H1 (cell line): ENCODE measurements at regions not wholly inside any gene's neighbourhood (a gene's known extent, or its start where the extent isn't known, plus 50 kb on each side); places are given as distances from the start of the nearest gene placed in this dataset.

Experiments
- CTCF ChIA-PET: fragments of 300-600 bp; sonication (Branson Sonifier 250); formaldehyde crosslinking; loops from one replicate; lab custom pipeline; 2021; ENCODE audit not compliant: partially characterized antibody; lab: Charles Lee
- POLR2A ChIA-PET: fragments of 300-600 bp; sonication (Branson Sonifier 250); formaldehyde crosslinking; loops from one replicate; lab custom pipeline; 2021; ENCODE audit warnings: inconsistent platforms; ENCODE audit not compliant: partially characterized antibody; lab: Charles Lee
- DNase-seq, 2 experiments: peaks; one replicate each; pipeline versions ENCODE4 v3.0.0 to v3.0.0-alpha.2; 2010 to 2022; ENCODE audit warnings: low spot score in 2 of 2, low read depth in 1 of 2, mixed read lengths in 1 of 2
- FAIRE-seq: peaks from 2 replicates; lab custom pipeline; 2011; peaks lifted over from hg19 to GRCh38; lab: Jason Lieb, UNC
- H2AFZ ChIP-seq: 2 replicates; pipeline ENCODE4 v1.8.1; 2012; ENCODE audit warnings: low read length, inconsistent platforms
- H2AK5ac ChIP-seq: 2 replicates; pipeline ENCODE4 v1.6.1; 2013; ENCODE audit warnings: low read depth, low read length
- H2BK120ac ChIP-seq: replicated peaks from 2 replicates; pipeline ENCODE3; 2013; ENCODE audit warnings: low read depth, low read length, inconsistent platforms
- H2BK12ac ChIP-seq: 2 replicates; pipeline ENCODE4 v1.6.1; 2013; ENCODE audit warnings: low read depth, low read length
- H2BK15ac ChIP-seq: 2 replicates; pipeline ENCODE4 v1.6.1; 2013; ENCODE audit warnings: low read length
- H2BK20ac ChIP-seq: 2 replicates; pipeline ENCODE4 v1.6.1; 2013; ENCODE audit warnings: low read length
- H2BK5ac ChIP-seq: 2 replicates; pipeline ENCODE4 v1.6.1; 2013; ENCODE audit warnings: low read depth, low read length
- H3K14ac ChIP-seq: 2 replicates; pipeline ENCODE4 v1.6.1; 2013; ENCODE audit warnings: inconsistent platforms; ENCODE audit not compliant: insufficient read length
- H3K18ac ChIP-seq: 2 replicates; pipeline ENCODE4 v1.6.1; 2013; ENCODE audit warnings: low read length; ENCODE audit errors: extremely low read depth
- H3K23ac ChIP-seq: 2 replicates; pipeline ENCODE4 v1.6.1; 2013; ENCODE audit warnings: inconsistent platforms; ENCODE audit not compliant: insufficient read length
- H3K23me2 ChIP-seq: 2 replicates; pipeline ENCODE4 v1.6.1; 2013; ENCODE audit warnings: low read depth, low read length
- H3K27ac ChIP-seq: 2 replicates; pipeline ENCODE4 v1.6.1; 2011; ENCODE audit warnings: low read depth, low read length, inconsistent platforms
- H3K27me3 ChIP-seq, 4 experiments: replicated peaks in 1 of 4; 1 replicate in 1 of 4; 2 replicates in 3 of 4; pipeline versions ENCODE4 v1.6.1 to v1.8.1; 2011 to 2013; ENCODE audit warnings: low read length in 3 of 4, mild to moderate bottlenecking in 3 of 4, inconsistent platforms in 2 of 4, mixed read lengths in 2 of 4, moderate library complexity in 1 of 4; ENCODE audit not compliant: control insufficient read depth in 3 of 4, insufficient read depth in 3 of 4; ENCODE audit errors: extremely low read depth in 1 of 4
- H3K36me3 ChIP-seq, 4 experiments: 2 replicates each; pipeline versions ENCODE4 v1.6.1 to v1.8.1; 2011 to 2013; ENCODE audit warnings: mild to moderate bottlenecking in 4 of 4, low read length in 3 of 4, moderate library complexity in 2 of 4, control low read depth in 1 of 4, inconsistent platforms in 1 of 4; ENCODE audit not compliant: insufficient read depth in 4 of 4, control insufficient read depth in 2 of 4
- H3K4ac ChIP-seq: replicated peaks from 2 replicates; pipeline ENCODE3; 2013; ENCODE audit warnings: low read length, low read depth, mixed read lengths, inconsistent platforms; ENCODE audit not compliant: insufficient read length
- H3K4me1 ChIP-seq, 4 experiments: replicated peaks in 1 of 4; 1 replicate in 1 of 4; 2 replicates in 3 of 4; pipeline versions ENCODE4 v1.6.1 to v1.8.1; 2011 to 2013; ENCODE audit warnings: low read length in 3 of 4, inconsistent platforms in 2 of 4, mixed read lengths in 1 of 4; ENCODE audit not compliant: insufficient read depth in 4 of 4, control insufficient read depth in 3 of 4
- H3K4me2 ChIP-seq, 2 experiments: 2 replicates each; pipeline versions ENCODE4 v1.6.1 to v1.8.1; 2011 to 2013; ENCODE audit warnings: low read depth in 2 of 2, low read length in 2 of 2, control low read depth in 1 of 2, inconsistent platforms in 1 of 2, mild to moderate bottlenecking in 1 of 2; ENCODE audit not compliant: insufficient read depth in 1 of 2
- H3K4me3 ChIP-seq, 4 experiments: fragments of 200-600, 300-600 bp in 1 of 4; sonication (generic), shearing (Covaris generic), sonication (Bioruptor Twin) in 1 of 4; 2 replicates each; pipeline versions ENCODE4 v1.5.1 to v1.8.1; 2011 to 2016; ENCODE audit warnings: low read length in 4 of 4, low read depth in 3 of 4, control low read depth in 2 of 4, inconsistent platforms in 2 of 4, mild to moderate bottlenecking in 2 of 4, mixed read lengths in 1 of 4, moderate library complexity in 1 of 4; ENCODE audit not compliant: insufficient read depth in 2 of 4; ENCODE audit errors: extremely low read depth in 1 of 4
- H3K56ac ChIP-seq: replicated peaks from 2 replicates; pipeline ENCODE3; 2013; ENCODE audit warnings: low read depth, mild to moderate bottlenecking, mixed read lengths, low read length, inconsistent platforms; ENCODE audit not compliant: insufficient read length
- H3K79me1 ChIP-seq: 2 replicates; pipeline ENCODE4 v1.6.1; 2013; ENCODE audit warnings: low read depth, low read length, control low read depth
- H3K79me2 ChIP-seq, 2 experiments: 2 replicates each; pipeline versions ENCODE4 v1.6.1 to v1.8.1; 2012 to 2013; ENCODE audit warnings: low read length in 2 of 2, mild to moderate bottlenecking in 2 of 2, inconsistent platforms in 1 of 2; ENCODE audit not compliant: insufficient read depth in 2 of 2, control insufficient read depth in 1 of 2
- H3K9ac ChIP-seq, 4 experiments: replicated peaks in 1 of 4; 1 replicate in 1 of 4; 2 replicates in 3 of 4; pipeline versions ENCODE4 v1.6.1 to v1.8.1; 2011 to 2013; ENCODE audit warnings: low read depth in 3 of 4, low read length in 3 of 4, control low read depth in 2 of 4, mild to moderate bottlenecking in 2 of 4, moderate library complexity in 2 of 4, inconsistent platforms in 1 of 4; ENCODE audit errors: extremely low read depth in 1 of 4
- H3K9me3 ChIP-seq, 2 experiments: 2 replicates each; pipeline versions ENCODE4 v1.6.1 to v1.8.1; 2012 to 2013; ENCODE audit warnings: mild to moderate bottlenecking in 2 of 2, moderate library complexity in 2 of 2, control low read depth in 1 of 2, inconsistent platforms in 1 of 2, low read depth in 1 of 2, low read length in 1 of 2, mixed read lengths in 1 of 2; ENCODE audit not compliant: insufficient read depth in 2 of 2
- H4K20me1 ChIP-seq, 2 experiments: replicated peaks in 1 of 2; 2 replicates each; pipeline versions ENCODE3 to v1.8.1; 2011 to 2013; ENCODE audit warnings: inconsistent platforms in 2 of 2, low read length in 2 of 2, mild to moderate bottlenecking in 1 of 2; ENCODE audit not compliant: insufficient read depth in 2 of 2, control insufficient read depth in 1 of 2
- H4K5ac ChIP-seq: 2 replicates; pipeline ENCODE4 v1.6.1; 2013; ENCODE audit warnings: low read length, low read depth, mixed read lengths, inconsistent platforms; ENCODE audit not compliant: insufficient read length
- H4K8ac ChIP-seq: 2 replicates; pipeline ENCODE4 v1.8.0; 2013; ENCODE audit warnings: mild to moderate bottlenecking, moderate library complexity, low read length, inconsistent platforms; ENCODE audit not compliant: insufficient read depth; ENCODE audit errors: extremely low read depth
- H4K91ac ChIP-seq: replicated peaks from 2 replicates; pipeline ENCODE3; 2013; ENCODE audit warnings: low read length, mixed read lengths, inconsistent platforms; ENCODE audit not compliant: insufficient read length
- CBX8 ChIP-seq: fragments of 300-800, 300-1000 bp; sonication (generic); IDR thresholded peaks from 2 replicates; pipeline ENCODE4 v1.7.1; 2016; ENCODE audit warnings: low read depth, low read length, borderline replicate concordance
- NANOG ChIP-seq: IDR thresholded peaks from 2 replicates; pipeline ENCODE4 v1.6.1; 2011; ENCODE audit warnings: low read length, low read depth, mild to moderate bottlenecking, inconsistent platforms; ENCODE audit not compliant: insufficient read depth, poor library complexity, severe bottlenecking
- POLR2AphosphoS5 ChIP-seq: IDR thresholded peaks from 2 replicates; pipeline ENCODE4 v1.6.1; 2011; ENCODE audit warnings: low read depth, low read length
- POU5F1 ChIP-seq: IDR thresholded peaks from 2 replicates; pipeline ENCODE4 v1.6.1; 2011; ENCODE audit warnings: low read depth, mild to moderate bottlenecking, low read length, moderate library complexity
- RBBP5 ChIP-seq: IDR thresholded peaks from 2 replicates; pipeline ENCODE4 v1.7.1; 2012; ENCODE audit warnings: low read depth, mild to moderate bottlenecking, inconsistent platforms, low read length, moderate library complexity, borderline replicate concordance
- SP2 ChIP-seq: IDR thresholded peaks from 2 replicates; pipeline ENCODE4 v1.6.1; 2012; ENCODE audit warnings: mild to moderate bottlenecking, low read length, inconsistent platforms
- SP4 ChIP-seq: IDR thresholded peaks from 2 replicates; pipeline ENCODE4 v1.6.1; 2012; ENCODE audit warnings: low read length, inconsistent platforms
- TCF12 ChIP-seq: IDR thresholded peaks from 2 replicates; pipeline ENCODE4 v1.6.1; 2011; ENCODE audit warnings: low read depth, mild to moderate bottlenecking, low read length
- WGBS, 2 experiments: shearing (Covaris generic) in 1 of 2; methylation state at CpG; one replicate each; pipeline versions ENCODE4 v1.1.6 to v1.1.7; 2013 to 2015; ENCODE audit warnings: low lambda C conversion rate in 2 of 2, mixed read lengths in 2 of 2, inconsistent platforms in 1 of 2, low coverage in 1 of 2, missing lambda C conversion rate in 1 of 2; ENCODE audit not compliant: insufficient replicate concordance in 2 of 2, insufficient coverage in 1 of 2, insufficient read length in 1 of 2; ENCODE audit errors: extremely low coverage in 1 of 2, missing lambda C conversion rate in 1 of 2; 5-methylcytosine and 5-hydroxymethylcytosine counted together
- TF ChIP-seq, protein P1 (sequence below): IDR thresholded peaks from 2 replicates; pipeline ENCODE4 v1.6.1; 2012; ENCODE audit warnings: low read length, inconsistent platforms

DNA sequence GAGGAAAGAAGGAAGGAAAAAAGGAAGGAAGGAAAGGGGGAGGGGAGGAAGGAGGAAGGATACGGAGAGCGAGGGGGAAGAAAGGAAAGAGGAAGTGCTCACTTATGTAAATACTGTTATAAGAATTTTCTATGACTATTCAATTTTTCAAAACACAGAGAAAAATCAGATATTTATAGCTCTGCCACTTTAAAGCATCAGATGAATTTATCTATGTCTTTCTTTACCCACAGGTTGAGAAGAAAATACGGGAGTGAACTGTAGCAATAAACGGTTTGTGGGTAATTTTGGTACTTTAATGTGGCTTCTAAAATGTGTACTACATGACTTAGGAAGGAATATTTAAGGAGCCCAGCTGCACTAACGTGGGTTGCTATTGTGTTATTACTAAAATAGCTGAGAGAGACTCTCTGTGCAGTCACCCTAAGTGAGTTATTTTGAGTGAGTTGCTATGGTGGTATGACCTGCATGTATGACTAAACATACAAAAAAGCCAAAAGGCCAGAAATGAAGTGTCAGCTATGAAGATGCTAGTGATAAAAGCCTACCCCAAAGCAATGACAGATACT, 225.5 kb downstream of the SOD2 start:
- Histone ChIP-seq H4K5ac (no peak overlapping the region), H2AK5ac (no peak overlapping the region), H4K8ac (no peak overlapping the region), H3K56ac (no peak overlapping the region), H2BK5ac (no peak overlapping the region), H3K9me3 (peaks cover 46 to 64% of the 10 kb centered on the region in 2 experiments), H3K36me3 (no peaks in the 10 kb centered on the region), H3K27me3 (no peaks in the 10 kb centered on the region), H2BK20ac (no peak overlapping the region), H2BK15ac (no peak overlapping the region), H3K14ac (no peak overlapping the region), H3K27ac (no peak overlapping the region), H3K4ac (no peak overlapping the region), H2BK12ac (no peak overlapping the region), H3K9ac (no peak overlapping the region), H3K18ac (no peak overlapping the region), H3K23ac (no peak overlapping the region), H3K4me2 (no peak overlapping the region), H2BK120ac (no peak overlapping the region), H3K4me1 (no peaks in the 10 kb centered on the region), H3K4me3 (no peak overlapping the region), H4K20me1 (no peaks in the 10 kb centered on the region), H2AFZ (no peak overlapping the region), H3K79me2 (no peaks in the 10 kb centered on the region), H3K23me2 (no peaks in the 10 kb centered on the region), H3K79me1 (no peaks in the 10 kb centered on the region), H4K91ac (no peak overlapping the region)
- FAIRE-seq (no peak), DNase-seq (no peak)
- ChIA-PET CTCF (interaction anchor here (1.6 kb wide), 1 partner anchor 57 kb away, joined by 3 read pairs; no protein-coding TSS in a partner anchor), POLR2A (no interaction called here)
- TF ChIP-seq SP4 (no peak), RBBP5 (no peak), POLR2AphosphoS5 (no peak), NANOG (no peak), TCF12 (no peak), POU5F1 (no peak), CBX8 (no peak), SP2 (no peak)
- TF ChIP-seq, protein P1, sequence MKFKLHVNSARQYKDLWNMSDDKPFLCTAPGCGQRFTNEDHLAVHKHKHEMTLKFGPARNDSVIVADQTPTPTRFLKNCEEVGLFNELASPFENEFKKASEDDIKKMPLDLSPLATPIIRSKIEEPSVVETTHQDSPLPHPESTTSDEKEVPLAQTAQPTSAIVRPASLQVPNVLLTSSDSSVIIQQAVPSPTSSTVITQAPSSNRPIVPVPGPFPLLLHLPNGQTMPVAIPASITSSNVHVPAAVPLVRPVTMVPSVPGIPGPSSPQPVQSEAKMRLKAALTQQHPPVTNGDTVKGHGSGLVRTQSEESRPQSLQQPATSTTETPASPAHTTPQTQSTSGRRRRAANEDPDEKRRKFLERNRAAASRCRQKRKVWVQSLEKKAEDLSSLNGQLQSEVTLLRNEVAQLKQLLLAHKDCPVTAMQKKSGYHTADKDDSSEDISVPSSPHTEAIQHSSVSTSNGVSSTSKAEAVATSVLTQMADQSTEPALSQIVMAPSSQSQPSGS = no peak
- 82% methylated on average over 5 of the region's 5 CpGs; no CpG with 5 or more reads in 1 of the 2 experiments for WGBS, 2 experiments
